LHCN-M2 (cell line): ENCODE measurements at regions not wholly inside any gene's neighbourhood (a gene's known extent, or its start where the extent isn't known, plus 50 kb on each side); places are given as distances from the start of the nearest gene placed in this dataset.
"Not testable (repeated sequence)": the region's sequence is repeated elsewhere in the genome, so short reads cannot be mapped to it uniquely, and the experiment has no call there.

Experiments used
- DNase-seq: peaks from one replicate; pipeline ENCODE4 v3.0.0-alpha.2; 2012; ENCODE audit warnings: low read depth

DNA sequence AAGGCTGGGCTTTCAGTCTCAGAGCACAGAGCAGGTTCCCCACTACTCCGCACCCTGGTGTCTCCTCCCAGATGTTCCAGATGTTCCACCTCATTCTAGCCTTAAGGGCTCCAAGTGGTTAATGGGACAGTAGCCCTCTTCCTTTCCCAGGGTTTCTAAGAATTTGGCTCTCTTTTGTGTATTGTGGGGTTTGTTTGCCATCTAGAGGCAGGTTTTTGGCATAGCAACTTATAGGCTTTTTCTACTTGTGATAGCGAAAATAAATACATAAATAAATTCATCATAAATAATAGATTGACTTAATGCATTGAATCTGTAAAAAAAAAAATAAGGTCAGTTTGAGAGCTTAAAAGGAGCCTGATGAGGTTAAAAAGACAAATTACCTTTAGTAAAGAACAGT is 86.1 kb upstream of the XKR3 start:
- DNase-seq = not testable (repeated sequence)

DNA sequence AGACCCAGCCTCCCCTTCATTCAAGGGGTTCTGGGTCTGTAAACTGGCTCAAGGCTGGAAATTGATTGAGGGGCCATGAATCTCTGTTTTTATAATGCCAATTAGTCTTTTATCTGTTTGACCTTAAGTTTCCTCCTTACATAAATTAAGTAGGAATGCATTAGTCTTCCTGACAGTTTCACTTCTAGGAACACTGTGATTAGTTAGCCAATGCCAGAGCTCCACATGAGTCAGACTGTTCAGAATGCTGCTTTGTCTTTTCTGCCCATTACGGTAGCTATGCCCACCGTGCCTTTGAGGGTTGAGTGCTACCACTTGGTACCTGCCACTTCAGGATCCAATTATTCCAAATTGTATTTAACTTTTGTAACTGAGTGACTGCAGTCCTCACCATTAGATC is 76.8 kb upstream of the XKR3 start:
- peak; percentile 18 for DNase-seq

DNA sequence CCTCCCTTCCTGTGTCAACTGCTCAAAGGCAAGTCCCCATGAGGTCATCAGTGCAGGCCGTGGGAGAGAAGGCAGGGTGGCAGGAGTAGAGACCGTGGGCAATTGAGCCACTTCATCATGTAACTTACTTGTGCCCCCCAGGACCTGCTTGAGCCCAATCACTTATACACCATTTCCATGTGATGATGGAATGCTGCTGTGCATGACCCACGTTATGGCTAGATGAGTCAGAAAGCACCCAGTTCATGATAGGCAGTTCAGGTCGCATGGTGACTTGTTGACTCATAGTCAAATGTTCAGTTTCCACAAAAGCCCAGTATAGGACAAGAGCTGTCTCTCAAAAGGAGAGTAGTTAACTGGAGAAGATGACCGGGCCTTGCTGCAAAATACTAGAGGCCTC is 76.4 kb upstream of the XKR3 start:
- DNase-seq = peak; percentile 17

DNA sequence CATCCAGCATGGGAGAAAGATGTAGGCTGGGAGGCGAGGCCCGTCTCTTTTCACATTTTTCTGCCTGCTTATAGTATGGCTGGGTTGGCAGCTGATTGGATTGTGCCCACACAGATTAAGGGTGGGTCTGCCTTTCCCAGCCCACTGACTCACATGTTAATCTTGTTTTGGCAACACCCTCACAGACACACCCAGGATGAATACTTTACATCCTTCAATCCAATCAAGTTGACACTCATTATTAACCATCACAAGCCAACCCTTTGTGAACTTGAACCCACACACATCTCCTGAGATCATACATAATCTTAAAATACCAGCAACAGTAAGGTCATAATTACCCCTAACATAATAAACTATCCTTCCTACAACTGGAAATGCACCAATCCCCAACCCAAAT is 74.1 kb upstream of the XKR3 start:
- DNase-seq = not testable (repeated sequence)

DNA sequence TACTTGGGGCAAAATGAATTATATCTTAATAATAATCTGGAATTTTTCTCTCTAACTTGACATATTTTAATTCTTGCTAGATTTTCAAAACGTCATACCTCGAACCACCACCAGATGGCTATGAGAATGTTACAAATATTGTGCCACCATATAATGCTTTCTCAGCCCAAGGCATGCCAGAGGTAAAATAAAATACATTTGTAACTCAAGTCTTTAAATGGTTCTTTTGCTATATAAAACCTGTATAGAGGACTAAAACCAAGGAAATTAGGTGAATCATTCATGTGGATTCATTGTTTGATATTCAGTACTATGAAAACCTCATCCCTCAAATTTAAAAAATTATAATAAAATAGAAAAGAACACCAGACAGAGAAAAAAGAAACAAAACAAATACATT is 72.2 kb upstream of the XKR3 start:
- DNase-seq = not testable (repeated sequence)

DNA sequence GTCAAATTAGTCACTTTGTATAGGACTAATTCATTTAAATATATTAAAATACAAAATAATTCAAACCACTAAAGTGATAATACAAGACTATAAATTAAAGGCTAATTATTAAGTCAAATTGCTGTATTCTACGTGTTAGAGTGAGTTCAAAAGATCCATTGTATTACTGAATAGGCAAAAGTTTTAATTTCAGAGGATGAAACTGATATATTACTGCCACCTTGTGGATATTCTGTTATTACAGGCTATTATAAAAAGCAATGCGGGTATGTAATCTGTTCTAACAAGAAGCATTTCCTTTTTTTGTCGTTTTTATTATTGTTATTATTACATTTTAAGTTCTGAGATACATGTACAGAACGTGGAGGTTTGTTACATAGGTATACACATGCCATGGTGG is 66.7 kb upstream of the XKR3 start:
- DNase-seq = not testable (repeated sequence)

DNA sequence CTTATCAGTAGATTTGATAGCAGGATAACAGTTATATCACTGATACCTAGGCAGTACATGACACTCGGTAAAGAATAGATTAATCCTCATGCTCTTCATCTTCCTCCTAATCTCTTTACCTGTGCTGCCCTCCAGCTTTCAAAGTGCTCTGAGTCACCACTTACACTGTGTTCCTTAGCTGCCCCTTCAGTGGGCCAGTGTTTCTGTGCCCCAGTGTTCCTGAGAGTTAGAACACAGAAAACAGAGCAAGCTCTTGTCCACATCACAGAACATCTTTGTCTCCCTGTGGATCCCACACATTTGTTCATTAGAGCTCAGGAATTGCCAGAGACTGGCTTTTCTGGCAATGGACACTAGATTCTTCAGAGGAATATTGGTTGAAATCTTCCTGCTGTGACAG is 51.1 kb upstream of the XKR3 start:
- DNase-seq = not testable (repeated sequence)
